ENCODE measurements at regions not wholly inside any gene's neighbourhood (a gene's known extent, or its start where the extent isn't known, plus 50 kb on each side); places are given as distances from the start of the nearest gene placed in this dataset.

DNA sequence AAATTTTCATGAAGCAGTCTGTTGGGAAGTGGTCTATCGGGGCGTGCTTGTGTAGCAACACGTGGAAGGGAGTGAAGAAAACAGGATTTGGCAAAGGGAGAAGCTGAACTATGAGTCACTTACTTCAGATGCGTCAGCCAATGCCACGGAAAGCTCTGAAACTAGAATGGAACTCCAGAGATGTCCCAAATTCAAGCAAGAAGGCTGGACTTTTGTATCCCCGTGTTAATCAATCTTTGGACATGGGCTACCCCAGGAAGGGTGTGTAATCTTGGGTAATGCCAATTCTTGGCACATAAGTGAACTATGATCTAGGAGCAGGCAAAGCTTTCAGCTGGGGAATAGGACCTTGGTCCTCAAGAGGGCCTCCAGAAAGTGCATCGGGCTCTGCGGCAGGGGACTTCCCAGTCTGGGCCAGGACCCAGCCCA lies 102.6 kb downstream of the ADSS2 start:
- no peak overlapping the region for H3K4me3 Mint-ChIP-seq
- peaks cover 20% of the 10 kb centered on the region for H3K4me1 Mint-ChIP-seq (ENCODE audit: low read depth)
- ATAC-seq (no peak), DNase-seq (no peak)
- no peak for TF ChIP-seq CTCF (IDR thresholded peaks at IDR 0.05)
- no peaks in the 10 kb centered on the region for H3K36me3 Mint-ChIP-seq (ENCODE audit: low read depth)
- ChIA-PET POLR2A (no interaction called here), CTCF (no interaction called here)
- peaks cover 5% of the 10 kb centered on the region for H3K27me3 Mint-ChIP-seq
- H3K27ac Mint-ChIP-seq: no peak overlapping the region
- H3K9me3 Mint-ChIP-seq: no peaks in the 10 kb centered on the region
- intact Hi-C loops (cut with micrococcal nuclease): no loop called here

- intact Hi-C loops (cut with micrococcal nuclease): no loop called here
- POLR2A ChIA-PET: no interaction called here
Observed at GRCh38 chr1:244349581-244350001, 102.1 kb downstream of the ADSS2 start.

DNA sequence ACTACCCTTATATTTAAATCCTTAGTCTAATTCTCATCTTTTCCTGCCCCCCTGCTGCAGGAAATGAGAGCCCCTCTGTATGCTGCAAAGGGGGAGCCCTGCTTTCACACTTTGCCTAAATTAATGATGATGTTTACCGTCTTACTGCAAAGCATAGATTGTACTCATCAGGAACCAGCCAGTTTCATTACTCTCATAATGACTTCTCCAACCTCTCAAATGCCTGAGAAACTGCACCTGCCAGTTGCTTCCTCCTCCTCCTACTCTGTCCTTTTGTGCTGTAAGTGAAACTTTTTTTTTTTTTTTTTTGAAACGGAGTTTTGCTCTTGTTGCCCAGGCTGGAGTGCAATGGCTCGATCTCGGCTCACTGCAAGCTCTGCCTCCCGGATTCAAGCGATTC lies 101.7 kb downstream of the ADSS2 start:
- CTCF ChIA-PET: no interaction called here
- intact Hi-C loops (cut with micrococcal nuclease): no loop called here
- peak; percentile 88 for ATAC-seq

More at GRCh38 chr1:244349581-244350001, 102.1 kb downstream of the ADSS2 start:
- Mint-ChIP-seq H3K27me3 (peaks cover 5% of the 10 kb centered on the region), H3K27ac (no peak overlapping the region), H3K9me3 (no peaks in the 10 kb centered on the region), H3K4me1 (ENCODE audit: low read depth) (peaks cover 20% of the 10 kb centered on the region), H3K36me3 (ENCODE audit: low read depth) (no peaks in the 10 kb centered on the region), H3K4me3 (no peak overlapping the region)
- DNase-seq: no peak
- CTCF ChIA-PET: no interaction called here
- ATAC-seq: no peak
- no peak for TF ChIP-seq CTCF (IDR thresholded peaks at IDR 0.05)

GRCh38 chr1:244352156-244352830 lies 99.4 kb downstream of the ADSS2 start:
- no peak for DNase-seq
- intact Hi-C loops (cut with micrococcal nuclease): no loop called here
- ChIA-PET CTCF (no interaction called here), POLR2A (no interaction called here)
- TF ChIP-seq CTCF (IDR thresholded peaks at IDR 0.05): no peak
- no peak overlapping the region for H3K4me3 Mint-ChIP-seq
- H3K4me1 Mint-ChIP-seq (ENCODE audit: low read depth): peaks cover 24% of the 10 kb centered on the region
- H3K27ac Mint-ChIP-seq: no peak overlapping the region
- no peak for ATAC-seq
- H3K9me3 Mint-ChIP-seq: no peaks in the 10 kb centered on the region
- H3K36me3 Mint-ChIP-seq (ENCODE audit: low read depth): no peaks in the 10 kb centered on the region
- peaks cover 5% of the 10 kb centered on the region for H3K27me3 Mint-ChIP-seq

More for the DNA sequence above, 101.7 kb downstream of the ADSS2 start:
- no peaks in the 10 kb centered on the region for H3K36me3 Mint-ChIP-seq (ENCODE audit: low read depth)
- no peak overlapping the region for H3K27ac Mint-ChIP-seq
- no peak for TF ChIP-seq CTCF (IDR thresholded peaks at IDR 0.05)
- POLR2A ChIA-PET: no interaction called here
- H3K4me3 Mint-ChIP-seq: no peak overlapping the region
- no peaks in the 10 kb centered on the region for H3K9me3 Mint-ChIP-seq
- H3K27me3 Mint-ChIP-seq: peaks cover 5% of the 10 kb centered on the region
- peaks cover 24% of the 10 kb centered on the region for H3K4me1 Mint-ChIP-seq (ENCODE audit: low read depth)
- DNase-seq: peak; percentile 9

- ChIA-PET POLR2A (interaction anchor here (0.6 kb wide), 1 partner anchor 33 kb away, joined by 3 read pairs; no protein-coding TSS in a partner anchor), CTCF (no interaction called here)
- H3K9me3 Mint-ChIP-seq: no peaks in the 10 kb centered on the region
- ATAC-seq: no peak
- intact Hi-C loops (cut with micrococcal nuclease): no loop called here
- H3K27me3 Mint-ChIP-seq: peaks cover 5% of the 10 kb centered on the region
- peaks cover 24% of the 10 kb centered on the region for H3K4me1 Mint-ChIP-seq (ENCODE audit: low read depth)
- H3K27ac Mint-ChIP-seq: no peak overlapping the region
- H3K4me3 Mint-ChIP-seq: no peak overlapping the region
- no peak for TF ChIP-seq CTCF (IDR thresholded peaks at IDR 0.05)
- no peaks in the 10 kb centered on the region for H3K36me3 Mint-ChIP-seq (ENCODE audit: low read depth)
- DNase-seq: peak; percentile 11
Observed at GRCh38 chr1:244353551-244354091, 98.1 kb downstream of the ADSS2 start.

All from activated CD8-positive, alpha-beta T cell treated with anti-CD3 and anti-CD28 coated beads for 36 hours (primary cell).